ENCODE measurements at regions not wholly inside any gene's neighbourhood (a gene's known extent, or its start where the extent isn't known, plus 50 kb on each side); places are given as distances from the start of the nearest gene placed in this dataset.

- TF ChIP-seq CTCF (IDR thresholded peaks at IDR 0.05) = no peak
- TF ChIP-seq POLR2A (IDR thresholded peaks at IDR 0.05) = no peak
Observed at GRCh38 chr2:870426-870825, 80.2 kb upstream of the SNTG2 start.
